ENCODE measurements at regions not wholly inside any gene's neighbourhood (a gene's known extent, or its start where the extent isn't known, plus 50 kb on each side); places are given as distances from the start of the nearest gene placed in this dataset.

DNA sequence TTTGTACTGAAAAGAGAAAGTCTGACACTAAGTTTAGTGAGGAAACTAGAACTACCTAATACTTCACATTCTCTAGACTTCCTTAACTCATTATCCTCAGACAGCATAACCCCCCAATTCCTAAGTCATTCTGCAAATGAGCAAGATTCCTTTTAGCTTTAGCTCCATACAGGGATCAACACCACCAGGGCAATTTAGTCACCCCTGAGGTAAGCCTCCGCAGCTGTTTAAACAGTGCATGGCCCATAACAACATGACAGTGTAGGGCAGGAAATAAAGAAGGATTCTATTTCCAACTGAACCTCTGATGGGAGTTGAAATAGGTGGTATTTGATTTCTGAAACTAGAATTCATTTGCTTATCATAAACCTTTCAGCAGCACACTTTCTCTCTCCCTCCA lies 112.8 kb upstream of the DKK2 start:
- DNase-seq: no peak

DNA sequence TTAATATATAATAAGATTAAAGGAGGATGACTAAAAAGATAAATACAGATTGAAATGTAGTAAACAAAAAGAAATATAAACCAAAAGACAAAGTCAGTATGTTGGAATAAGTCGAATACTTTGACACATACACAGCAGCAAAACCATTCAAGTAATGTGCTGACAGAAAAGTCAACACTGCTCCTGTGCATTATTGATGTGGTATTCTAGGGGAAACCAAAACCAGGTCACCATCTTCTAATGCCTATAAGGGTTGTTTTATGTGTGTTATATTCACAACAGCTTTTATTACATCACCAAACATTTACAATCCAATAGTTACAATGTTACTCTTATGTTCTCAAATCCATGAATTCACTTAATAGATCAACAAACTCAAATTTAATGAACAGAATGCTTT lies 111.8 kb upstream of the DKK2 start:
- peak; percentile 25 for DNase-seq

DNA sequence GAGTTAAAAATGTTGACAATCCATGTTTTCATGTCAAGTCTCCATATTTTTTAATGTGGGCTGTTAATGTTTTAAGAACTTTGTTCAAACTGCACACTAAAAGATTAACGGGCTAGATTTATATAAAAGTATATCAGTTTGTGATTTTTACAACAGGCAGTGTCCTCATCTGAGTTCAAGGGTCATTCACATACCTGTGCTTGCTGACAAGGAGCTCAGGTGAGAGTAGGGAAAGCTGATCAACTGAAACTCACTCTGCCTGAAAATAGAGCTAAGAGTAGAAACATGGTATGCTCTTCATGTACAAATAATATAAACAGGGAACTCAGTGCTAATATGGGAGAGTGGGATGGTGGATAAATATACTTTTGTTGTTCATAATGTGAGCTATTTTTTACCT lies 102.3 kb upstream of the DKK2 start:
- no peak for DNase-seq

DNA sequence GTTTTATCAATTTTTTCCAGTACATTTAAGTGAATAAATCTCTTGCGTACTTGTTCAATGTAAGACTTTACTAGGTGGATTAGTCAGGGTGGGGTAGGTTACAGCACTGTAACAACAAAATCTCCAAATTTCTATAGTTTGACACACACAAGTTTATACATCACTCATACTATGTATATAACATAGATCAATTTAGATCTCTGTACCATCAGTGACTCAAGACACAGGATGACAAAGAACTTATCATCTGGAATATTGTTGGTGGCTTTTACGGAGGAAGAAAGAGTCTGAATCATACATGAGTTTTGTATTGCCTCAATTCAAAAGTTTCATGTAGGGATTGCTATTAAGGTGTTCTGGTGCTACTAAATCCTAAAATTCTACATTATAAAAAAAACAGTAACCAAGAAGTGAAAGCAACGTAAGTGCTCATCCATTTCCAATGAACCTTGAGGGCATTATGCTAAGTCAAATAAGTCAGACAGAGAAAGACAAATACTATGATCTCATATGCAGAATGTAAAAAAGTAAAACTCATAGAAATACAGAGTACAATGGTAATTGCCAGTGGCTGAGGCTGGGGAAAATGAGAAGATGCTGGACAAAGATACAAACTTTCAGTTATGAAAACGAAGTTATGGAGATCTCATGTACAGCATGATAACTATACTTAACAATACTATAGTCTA lies 98.0 kb upstream of the DKK2 start:
- DNase-seq: no peak

DNA sequence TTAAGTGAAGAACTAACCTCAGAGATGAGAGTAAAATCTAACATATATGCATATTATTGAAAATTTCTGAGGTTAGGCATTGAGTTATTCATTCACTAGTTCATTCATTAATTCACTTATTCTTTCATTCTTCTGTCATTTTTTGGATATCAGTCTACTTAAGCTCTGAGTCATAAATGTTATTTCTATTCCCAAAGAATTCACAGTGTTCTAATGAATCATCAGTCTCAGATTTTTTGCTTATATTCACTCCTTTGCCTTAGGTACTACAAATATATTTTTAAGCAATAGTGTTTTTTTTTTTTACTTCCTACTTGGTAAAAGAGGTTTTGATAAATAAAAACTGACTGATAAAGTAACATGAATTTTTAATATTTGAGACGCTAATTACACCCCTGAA lies 95.2 kb upstream of the DKK2 start:
- no peak for DNase-seq

DNA sequence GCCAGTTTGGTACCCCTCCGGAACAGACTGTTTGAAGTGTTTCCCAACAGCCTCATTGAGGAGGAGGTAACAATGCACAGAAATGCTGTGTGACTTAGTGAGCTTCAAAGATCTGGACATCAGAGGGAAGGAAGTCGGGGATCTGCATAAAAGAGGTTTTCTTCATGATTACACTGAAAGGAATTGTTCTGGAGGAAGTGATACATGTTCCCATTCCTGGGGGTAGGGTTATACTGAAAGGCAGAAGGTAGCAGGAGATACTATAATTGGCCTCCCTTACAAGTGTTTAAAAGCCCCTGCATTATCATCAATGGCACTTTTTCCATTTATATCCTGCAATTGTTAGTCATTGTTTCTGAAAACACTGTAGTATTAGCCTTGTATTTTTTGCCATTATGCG lies 94.0 kb upstream of the DKK2 start:
- no peak for DNase-seq

DNA sequence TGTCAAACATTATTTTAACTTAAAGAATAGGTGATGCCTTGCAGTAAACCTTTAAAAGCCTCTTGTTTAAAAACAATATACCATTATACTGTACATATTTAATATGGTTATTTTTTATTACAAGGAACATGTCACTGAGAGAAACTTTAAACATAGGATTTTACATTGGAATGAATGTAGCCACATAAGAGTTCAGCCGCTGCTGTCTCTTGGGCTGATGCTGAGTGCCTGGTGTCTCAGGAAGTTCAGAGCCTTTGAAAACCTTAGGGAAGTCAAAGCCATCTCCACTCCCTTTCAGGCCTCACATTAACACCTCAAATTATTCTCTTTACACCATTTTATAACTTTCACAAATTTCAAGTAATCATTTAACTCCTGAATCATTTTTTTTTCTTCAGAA lies 93.5 kb upstream of the DKK2 start:
- no peak for DNase-seq

DNA sequence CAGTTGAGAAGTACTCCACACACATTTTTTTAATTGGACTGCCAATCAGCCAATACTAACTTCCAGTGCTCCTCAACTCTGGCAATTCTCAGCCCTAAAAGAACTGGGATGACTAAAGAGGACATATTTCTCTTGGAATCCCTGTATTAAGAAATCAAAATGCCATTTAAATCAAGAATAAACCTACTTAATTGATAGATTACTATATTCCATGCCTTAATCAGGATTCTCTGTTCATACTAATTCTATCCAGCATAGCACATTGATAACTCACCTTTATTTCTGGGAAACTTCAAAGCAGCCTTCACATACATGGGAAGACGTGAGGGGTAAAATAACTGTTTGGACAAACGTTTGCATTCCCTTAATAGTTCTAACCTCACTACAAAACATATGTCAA lies 93.0 kb upstream of the DKK2 start:
- DNase-seq: no peak

DNA sequence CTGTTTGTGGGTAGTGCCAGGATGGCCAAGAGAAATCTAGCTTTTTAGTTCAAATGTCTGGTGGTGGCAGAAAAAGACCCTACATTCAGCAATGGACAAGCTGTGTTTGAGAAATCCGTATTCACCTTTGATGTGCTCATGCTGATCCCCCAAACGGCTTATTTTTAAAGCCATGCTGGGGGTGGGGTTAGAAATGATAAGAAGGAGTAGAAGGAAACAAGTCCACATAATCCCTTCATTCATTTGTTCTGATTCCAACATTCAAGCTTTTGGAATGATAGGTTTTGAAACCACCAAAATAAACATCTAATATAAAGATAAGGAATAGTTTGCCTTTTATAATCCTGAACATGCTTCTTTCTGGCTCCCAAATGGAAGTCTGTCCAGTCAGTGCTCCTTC lies 92.0 kb upstream of the DKK2 start:
- DNase-seq: no peak

DNA sequence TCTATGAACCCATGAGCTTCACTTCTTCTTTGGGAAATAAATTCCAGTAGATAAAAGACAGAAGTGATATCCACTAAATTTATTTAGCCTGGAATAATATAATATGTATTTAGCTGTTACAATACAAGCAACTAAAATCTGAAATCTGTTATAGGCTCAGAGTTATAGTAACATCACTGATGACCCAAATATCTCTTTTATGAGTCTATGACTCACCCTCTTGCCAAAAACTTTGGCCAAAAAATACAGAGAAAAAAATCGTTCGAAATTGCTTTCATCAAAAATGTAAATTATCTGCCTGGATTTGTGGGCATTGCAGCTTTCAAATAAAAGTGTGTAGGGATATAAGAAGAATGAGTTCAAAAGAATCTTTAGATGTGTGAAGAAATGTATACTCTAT lies 89.4 kb upstream of the DKK2 start:
- DNase-seq: no peak

DNA sequence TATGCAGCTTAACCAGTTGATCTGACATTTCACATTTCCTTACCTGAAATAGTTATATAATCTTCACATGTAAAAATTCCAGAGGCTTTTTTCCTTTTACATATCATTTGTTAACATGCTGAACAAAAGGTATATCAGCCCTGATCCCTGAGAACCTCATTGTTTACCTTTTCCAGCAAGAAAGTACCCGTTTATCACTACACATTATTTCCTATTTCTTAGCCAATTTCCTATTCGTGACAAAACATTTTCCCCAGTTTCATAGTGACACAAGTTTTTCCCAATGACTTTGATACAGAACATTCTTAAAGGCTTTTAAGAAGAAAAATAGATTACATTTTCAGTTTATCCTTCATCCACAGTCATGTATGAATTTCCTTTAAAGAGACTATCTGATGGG lies 86.6 kb upstream of the DKK2 start:
- DNase-seq: no peak

DNA sequence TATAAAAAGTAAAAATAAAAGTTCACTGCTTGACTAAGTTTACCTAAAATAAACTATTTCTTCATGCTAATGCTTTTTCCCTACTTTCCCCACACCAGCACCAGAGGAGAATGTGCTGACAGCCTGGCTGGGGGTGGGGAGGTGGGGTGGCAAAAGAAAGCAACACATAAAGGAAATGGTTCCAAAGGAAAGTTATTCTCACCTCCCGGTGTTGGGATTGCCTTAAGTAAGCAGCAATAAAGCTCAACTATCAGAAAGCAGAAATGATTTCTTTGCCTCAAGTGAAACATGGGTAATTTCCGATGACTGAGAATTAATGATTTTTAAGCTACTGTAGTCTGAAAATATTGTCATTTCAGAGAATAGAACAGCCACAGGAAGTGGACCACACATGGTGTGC lies 84.5 kb upstream of the DKK2 start:
- no peak for DNase-seq

DNA sequence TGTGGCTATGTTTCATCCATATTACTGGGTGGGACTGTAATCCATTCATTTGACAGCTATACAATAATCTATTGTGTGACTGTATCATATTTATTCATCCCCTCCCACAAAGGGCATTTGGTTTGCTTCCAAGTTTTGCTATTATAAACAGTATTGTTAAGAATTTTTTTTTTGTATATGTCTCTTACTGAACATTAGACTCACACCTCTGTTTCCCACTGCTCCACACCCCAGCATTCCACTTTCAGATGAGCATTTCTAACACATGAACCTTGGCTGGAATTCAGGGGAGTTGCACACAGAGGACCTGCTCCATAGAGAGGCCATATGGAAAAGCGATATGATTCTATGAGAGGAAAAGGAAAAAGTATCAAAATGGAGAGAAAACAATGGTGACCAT lies 81.6 kb upstream of the DKK2 start:
- no peak for DNase-seq

DNA sequence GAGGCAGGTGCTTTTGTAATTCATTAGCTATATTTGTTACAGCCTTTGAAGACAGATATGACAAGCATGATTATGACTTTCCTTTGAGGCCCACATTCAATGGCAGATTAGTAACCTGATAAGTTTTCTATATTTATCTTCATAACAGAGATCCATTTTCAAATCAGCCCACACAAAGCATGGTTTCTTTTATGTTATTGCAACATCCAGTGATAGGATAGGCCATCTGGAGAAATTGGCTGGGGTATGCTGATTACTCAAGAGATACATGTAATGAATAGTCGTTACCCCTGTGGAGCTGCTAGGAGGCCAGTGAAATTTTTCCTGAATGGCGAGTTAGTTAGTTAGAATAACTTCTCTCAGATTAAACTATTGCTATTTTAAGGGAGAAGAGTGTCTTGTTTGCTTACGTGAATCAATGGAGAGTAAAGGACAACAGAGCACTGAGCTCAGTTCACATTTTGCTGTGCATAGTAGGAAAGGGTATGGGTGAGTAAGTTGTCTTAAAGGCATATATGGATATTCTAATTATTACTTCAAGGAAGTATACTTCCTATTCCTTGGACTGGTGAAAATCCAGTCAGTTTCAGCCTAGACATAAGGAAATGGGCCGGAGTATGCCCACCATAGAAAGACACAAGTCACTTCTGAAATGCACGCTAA lies 79.2 kb upstream of the DKK2 start:
- no peak for DNase-seq

DNA sequence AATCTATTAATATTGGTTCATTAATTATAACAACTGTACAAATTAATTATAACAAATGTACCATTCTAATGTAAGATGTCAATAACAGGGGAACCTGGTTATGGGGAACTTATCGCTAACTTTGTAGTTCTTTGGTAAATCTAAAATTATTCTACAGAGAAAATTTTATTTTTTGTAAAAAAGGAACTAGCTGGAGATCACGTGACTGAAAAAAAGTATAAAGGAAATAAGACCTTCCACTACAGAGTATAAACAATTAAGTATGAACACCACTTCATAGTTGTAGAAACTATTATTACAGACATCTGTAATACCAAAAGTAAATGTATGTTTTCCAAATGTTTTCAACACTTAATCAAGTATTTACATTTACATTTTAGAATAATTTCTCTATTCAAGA lies 77.9 kb upstream of the DKK2 start:
- no peak for DNase-seq

DNA sequence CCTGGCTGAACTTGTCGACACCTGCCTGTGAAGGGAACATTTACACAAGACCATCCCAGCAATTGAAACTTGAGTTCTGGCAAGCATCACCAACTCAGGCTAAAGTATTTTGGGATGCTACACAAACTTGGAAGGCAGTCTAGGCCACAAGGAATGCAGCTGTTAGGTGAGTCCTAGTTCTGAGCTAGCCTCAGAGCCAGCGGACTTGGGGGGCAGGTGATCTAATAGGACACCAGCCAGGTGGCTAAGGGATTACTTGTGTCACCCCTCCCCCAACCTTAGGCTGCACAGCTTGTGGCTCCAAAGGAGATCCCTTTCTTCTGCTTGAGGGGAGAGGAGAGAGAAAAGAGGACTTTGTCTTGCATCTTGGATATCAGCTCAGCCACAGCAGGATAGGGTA lies 62.3 kb upstream of the DKK2 start:
- no peak for DNase-seq

DNA sequence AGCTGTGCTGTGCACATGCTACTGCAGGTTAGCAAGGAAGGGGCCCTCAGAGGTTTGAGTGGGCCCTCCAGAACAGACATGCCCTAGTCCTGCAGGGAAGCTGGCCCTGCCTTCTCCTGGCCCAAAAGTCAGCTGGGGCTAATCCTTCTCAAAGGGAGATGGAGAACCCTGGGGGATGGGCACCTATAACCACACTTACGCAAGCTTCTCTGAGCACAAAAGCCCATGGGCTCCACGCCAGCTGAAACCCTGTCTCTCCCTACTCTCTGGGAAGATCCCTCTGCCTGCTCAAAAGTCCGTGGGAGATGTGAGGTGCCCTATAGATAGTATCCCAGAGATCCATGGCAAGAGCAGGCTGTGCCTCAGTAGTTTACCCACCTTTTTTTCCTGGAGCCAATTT lies 58.9 kb upstream of the DKK2 start:
- DNase-seq: no peak

DNA sequence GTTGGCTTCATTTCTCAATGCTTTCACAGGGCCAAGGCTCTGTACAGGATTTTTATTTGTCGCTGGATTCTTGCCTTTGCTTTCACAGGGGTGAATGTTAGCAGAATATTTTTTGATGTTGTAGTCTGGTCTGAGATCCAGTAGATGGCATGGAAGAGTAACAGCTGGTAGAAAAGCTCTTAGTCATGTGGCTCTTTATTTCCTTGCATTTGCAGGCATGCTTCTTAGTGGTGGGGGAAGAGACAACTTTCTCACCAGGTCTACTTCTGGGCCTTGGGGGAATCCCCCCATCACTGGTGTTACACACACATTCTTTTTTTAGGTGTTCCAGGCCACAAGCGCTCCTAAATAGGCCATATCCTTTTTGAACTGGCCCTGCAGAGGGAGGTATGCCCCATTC lies 58.2 kb upstream of the DKK2 start:
- peak; percentile 5 for DNase-seq
